ENCODE measurements at regions not wholly inside any gene's neighbourhood (a gene's known extent, or its start where the extent isn't known, plus 50 kb on each side); places are given as distances from the start of the nearest gene placed in this dataset.

- TF ChIP-seq GATA3 (IDR thresholded peaks at IDR 0.05; ENCODE audit: low read depth, low read length) (no peak), GATA2 (IDR thresholded peaks at IDR 0.05; ENCODE audit: low read depth, low read length) (no peak)
These were observed 355.1 kb upstream of the RUNX1 start for GRCh38 chr21:35404247-35404646.

Measured in SH-SY5Y (cell line).